ENCODE measurements at regions not wholly inside any gene's neighbourhood (a gene's known extent, or its start where the extent isn't known, plus 50 kb on each side); places are given as distances from the start of the nearest gene placed in this dataset.

- no peak for ATAC-seq
- TF ChIP-seq ZNF8 (CRISPR knock-in tag; IDR thresholded peaks at IDR 0.05): no peak
- no peak for TF ChIP-seq CSRNP3 (CRISPR knock-in tag; IDR thresholded peaks at IDR 0.05)
- TF ChIP-seq POU6F1 (CRISPR knock-in tag; IDR thresholded peaks at IDR 0.05; ENCODE audit: borderline replicate concordance, low read depth): no peak
- no peak for TF ChIP-seq GLIS3 (CRISPR knock-in tag; IDR thresholded peaks at IDR 0.05)
- TF ChIP-seq CSDC2 (CRISPR knock-in tag; IDR thresholded peaks at IDR 0.05): no peak
- TF ChIP-seq ZC3H10 (CRISPR knock-in tag; IDR thresholded peaks at IDR 0.05): no peak
- TF ChIP-seq PATZ1 (CRISPR knock-in tag; IDR thresholded peaks at IDR 0.05; ENCODE audit: borderline replicate concordance): no peak
- no peak for TF ChIP-seq ZFP30 (CRISPR knock-in tag; IDR thresholded peaks at IDR 0.05)
- no peak for TF ChIP-seq TSHZ2 (CRISPR knock-in tag; IDR thresholded peaks at IDR 0.05)
- TF ChIP-seq ISL1 (CRISPR knock-in tag; IDR thresholded peaks at IDR 0.05): no peak
- TF ChIP-seq TCF4 (CRISPR knock-in tag; IDR thresholded peaks at IDR 0.05; ENCODE audit: borderline replicate concordance): no peak
- no peak for TF ChIP-seq OSR1 (CRISPR knock-in tag; IDR thresholded peaks at IDR 0.05)
Measured at GRCh38 chr9:13446938-13447842, 167.7 kb upstream of the MPDZ start.

- TF ChIP-seq OSR1 (CRISPR knock-in tag; IDR thresholded peaks at IDR 0.05) (no peak), BACH2 (CRISPR knock-in tag; IDR thresholded peaks at IDR 0.05; ENCODE audit: borderline replicate concordance) (no peak), ZFP3 (CRISPR knock-in tag; IDR thresholded peaks at IDR 0.05) (no peak), TSHZ2 (CRISPR knock-in tag; IDR thresholded peaks at IDR 0.05) (no peak), ZFP30 (CRISPR knock-in tag; IDR thresholded peaks at IDR 0.05) (no peak), CSRNP3 (CRISPR knock-in tag; IDR thresholded peaks at IDR 0.05) (no peak), TOX (CRISPR knock-in tag; IDR thresholded peaks at IDR 0.05; ENCODE audit: borderline replicate concordance) (no peak), ESRRG (CRISPR knock-in tag; IDR thresholded peaks at IDR 0.05) (no peak)
- ATAC-seq: no peak
Measured at GRCh38 chr9:13446286-13446937, 166.9 kb upstream of the MPDZ start.

All from SK-N-SH treated with all-trans-retinoic acid at 6 μM for 48 hours (cell line).